Peyer's patch (tissue), 4 donors: ENCODE measurements at regions not wholly inside any gene's neighbourhood (a gene's known extent, or its start where the extent isn't known, plus 50 kb on each side); places are given as distances from the start of the nearest gene placed in this dataset.

Experiments
- CTCF ChIP-seq, 6 experiments: fragments of 450-650 bp in 4 of 6; fragments of 200-600 bp in 2 of 6; sonication (generic) in 1 of 6; IDR thresholded peaks; one replicate each; pipeline ENCODE4 v1.5.1; 2017 to 2019; ENCODE audit warnings: antibody characterized with exemption in 6 of 6, mild to moderate bottlenecking in 3 of 6, moderate library complexity in 1 of 6
- POLR2A ChIP-seq, 2 donors: fragments of 450-650 bp; IDR thresholded peaks; one replicate each; pipeline ENCODE4 v1.5.1; 2017; ENCODE audit warnings: antibody characterized with exemption in 2 of 2, mild to moderate bottlenecking in 2 of 2, moderate library complexity in 2 of 2

- TF ChIP-seq CTCF (IDR thresholded peaks at IDR 0.05): no peak
- TF ChIP-seq POLR2A (IDR thresholded peaks at IDR 0.05): no peak
Measured at GRCh38 chrX:95884186-95884585, 800.5 kb upstream of the DIAPH2 start.
